DND-41 (cell line): ENCODE measurements at regions not wholly inside any gene's neighbourhood (a gene's known extent, or its start where the extent isn't known, plus 50 kb on each side); places are given as distances from the start of the nearest gene placed in this dataset.

ENCODE experiments used
- ATAC-seq: fragments of 200-7000 bp; cut with Tn5 transposase; 3 replicates; pipeline ENCODE4 v1.9.1; 2021; ENCODE audit warnings: low read depth; ENCODE audit not compliant: insufficient read depth
- DNase-seq: peaks from one replicate; pipeline ENCODE4 v3.0.0-alpha.2; 2020
- H2AFZ ChIP-seq: 2 replicates; pipeline ENCODE4 v1.6.0; 2012; ENCODE audit warnings: low read depth, low read length
- H3K27ac ChIP-seq: 2 replicates; pipeline ENCODE4 v1.5.1; 2012; ENCODE audit warnings: low read length, inconsistent platforms
- H3K27me3 ChIP-seq: fragments of 200-600 bp; sonication (generic); 2 replicates; pipeline ENCODE4 v1.6.0; 2012; ENCODE audit warnings: low read length, mild to moderate bottlenecking, inconsistent platforms; ENCODE audit not compliant: insufficient read depth, poor library complexity
- H3K36me3 ChIP-seq: 2 replicates; pipeline ENCODE4 v1.5.1; 2012; ENCODE audit warnings: low read length, inconsistent platforms; ENCODE audit not compliant: insufficient read depth
- H3K4me1 ChIP-seq: 2 replicates; pipeline ENCODE4 v1.5.1; 2012; ENCODE audit warnings: mild to moderate bottlenecking, low read length; ENCODE audit not compliant: insufficient read depth
- H3K4me2 ChIP-seq: 2 replicates; pipeline ENCODE4 v1.6.0; 2012; ENCODE audit warnings: mild to moderate bottlenecking, moderate library complexity, low read length, inconsistent platforms; ENCODE audit not compliant: insufficient read depth
- H3K4me3 ChIP-seq, 2 experiments: fragments of 200-600 bp in 1 of 2; shearing (Covaris generic) in 1 of 2; 2 replicates each; pipeline ENCODE4 v1.5.1; 2012 to 2016; ENCODE audit warnings: inconsistent platforms in 2 of 2, low read length in 2 of 2, mild to moderate bottlenecking in 2 of 2, low read depth in 1 of 2, moderate library complexity in 1 of 2
- H3K79me2 ChIP-seq: 2 replicates; pipeline ENCODE4 v1.6.0; 2012; ENCODE audit warnings: low read length, inconsistent platforms; ENCODE audit not compliant: insufficient read depth
- H3K9ac ChIP-seq: 2 replicates; pipeline ENCODE4 v1.6.0; 2012; ENCODE audit warnings: low read depth, mild to moderate bottlenecking, inconsistent platforms, low read length, moderate library complexity
- H3K9me3 ChIP-seq: 2 replicates; pipeline ENCODE4 v1.5.1; 2012; ENCODE audit warnings: low read length, moderate library complexity, mild to moderate bottlenecking, inconsistent platforms; ENCODE audit not compliant: insufficient read depth, severe bottlenecking
- H4K20me1 ChIP-seq: 2 replicates; pipeline ENCODE4 v1.6.0; 2012; ENCODE audit warnings: low read length; ENCODE audit not compliant: insufficient read depth
- EZH2 ChIP-seq: IDR thresholded peaks from 3 replicates; pipeline ENCODE4 v1.6.1; 2012; ENCODE audit warnings: borderline replicate concordance, low read depth, mild to moderate bottlenecking, moderate library complexity, low read length, inconsistent platforms; ENCODE audit not compliant: severe bottlenecking
- TF ChIP-seq, protein P1 (sequence below): IDR thresholded peaks from 2 replicates; pipeline ENCODE4 v1.5.1; 2012; ENCODE audit warnings: borderline replicate concordance, low read length, moderate library complexity, mild to moderate bottlenecking; ENCODE audit not compliant: poor library complexity, severe bottlenecking; ENCODE audit errors: extremely low read depth

GRCh38 chr11:34809191-34810106, 106.7 kb downstream of the APIP start:
- H3K36me3 ChIP-seq, result no peaks in the 10 kb centered on the region
- TF ChIP-seq EZH2, result no peak
- TF ChIP-seq, protein P1, sequence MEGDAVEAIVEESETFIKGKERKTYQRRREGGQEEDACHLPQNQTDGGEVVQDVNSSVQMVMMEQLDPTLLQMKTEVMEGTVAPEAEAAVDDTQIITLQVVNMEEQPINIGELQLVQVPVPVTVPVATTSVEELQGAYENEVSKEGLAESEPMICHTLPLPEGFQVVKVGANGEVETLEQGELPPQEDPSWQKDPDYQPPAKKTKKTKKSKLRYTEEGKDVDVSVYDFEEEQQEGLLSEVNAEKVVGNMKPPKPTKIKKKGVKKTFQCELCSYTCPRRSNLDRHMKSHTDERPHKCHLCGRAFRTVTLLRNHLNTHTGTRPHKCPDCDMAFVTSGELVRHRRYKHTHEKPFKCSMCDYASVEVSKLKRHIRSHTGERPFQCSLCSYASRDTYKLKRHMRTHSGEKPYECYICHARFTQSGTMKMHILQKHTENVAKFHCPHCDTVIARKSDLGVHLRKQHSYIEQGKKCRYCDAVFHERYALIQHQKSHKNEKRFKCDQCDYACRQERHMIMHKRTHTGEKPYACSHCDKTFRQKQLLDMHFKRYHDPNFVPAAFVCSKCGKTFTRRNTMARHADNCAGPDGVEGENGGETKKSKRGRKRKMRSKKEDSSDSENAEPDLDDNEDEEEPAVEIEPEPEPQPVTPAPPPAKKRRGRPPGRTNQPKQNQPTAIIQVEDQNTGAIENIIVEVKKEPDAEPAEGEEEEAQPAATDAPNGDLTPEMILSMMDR, result no peak
- no peak overlapping the region for H2AFZ ChIP-seq
- no peaks in the 10 kb centered on the region for H4K20me1 ChIP-seq
- H3K4me1 ChIP-seq, result peaks cover 5% of the 10 kb centered on the region; the same call in 1 of the 2 replicates
- H3K79me2 ChIP-seq, result no peaks in the 10 kb centered on the region
- H3K4me2 ChIP-seq, result no peak overlapping the region
- ATAC-seq (no peak), DNase-seq (no peak)
- H3K4me3 ChIP-seq, result no peak overlapping the region
- no peak overlapping the region for H3K9ac ChIP-seq
- H3K27me3 ChIP-seq, result no peaks in the 10 kb centered on the region
- H3K27ac ChIP-seq, result no peak overlapping the region
- no peaks in the 10 kb centered on the region for H3K9me3 ChIP-seq

DNA sequence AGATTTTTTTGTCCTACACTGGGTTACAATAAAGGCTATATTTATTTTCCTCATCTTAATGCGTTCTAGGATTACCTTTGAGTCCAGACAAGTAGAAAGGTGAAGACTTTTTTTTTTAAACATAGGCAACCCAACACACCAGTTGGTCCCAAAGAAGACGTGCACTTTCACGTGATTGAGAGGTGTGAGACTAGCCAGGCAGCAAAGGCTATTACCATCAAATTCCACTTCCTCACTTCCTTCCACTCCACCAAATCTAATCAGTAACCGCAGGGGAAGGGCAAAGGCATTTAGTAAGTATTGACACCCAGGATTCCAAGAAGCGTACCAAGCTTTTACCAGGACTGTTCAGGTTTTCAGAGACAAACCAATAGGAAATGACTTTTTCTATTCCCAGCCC, 109.3 kb downstream of the APIP start:
- ATAC-seq, result no peak
- no peak overlapping the region for H3K27ac ChIP-seq
- DNase-seq, result no peak
- no peak overlapping the region for H3K4me3 ChIP-seq
- H3K9ac ChIP-seq, result no peak overlapping the region
- no peaks in the 10 kb centered on the region for H3K27me3 ChIP-seq
- no peak overlapping the region for H3K4me2 ChIP-seq
- peaks cover 5% of the 10 kb centered on the region; the same call in 1 of the 2 replicates for H3K4me1 ChIP-seq
- H3K36me3 ChIP-seq, result no peaks in the 10 kb centered on the region
- H3K9me3 ChIP-seq, result no peaks in the 10 kb centered on the region
- H3K79me2 ChIP-seq, result no peaks in the 10 kb centered on the region
- TF ChIP-seq, protein P1, result no peak
- TF ChIP-seq EZH2, result no peak
- no peak overlapping the region for H2AFZ ChIP-seq
- no peaks in the 10 kb centered on the region for H4K20me1 ChIP-seq

GRCh38 chr11:34805937-34806336, 110.2 kb downstream of the APIP start:
- peaks cover 5% of the 10 kb centered on the region; the same call in 1 of the 2 replicates for H3K4me1 ChIP-seq
- no peak overlapping the region for H3K9ac ChIP-seq
- H4K20me1 ChIP-seq, result no peaks in the 10 kb centered on the region
- H3K4me3 ChIP-seq, result no peak overlapping the region
- H3K4me2 ChIP-seq, result no peak overlapping the region
- H3K79me2 ChIP-seq, result no peaks in the 10 kb centered on the region
- no peaks in the 10 kb centered on the region for H3K36me3 ChIP-seq
- no peak overlapping the region for H2AFZ ChIP-seq
- DNase-seq (no peak), ATAC-seq (no peak)
- TF ChIP-seq EZH2, result no peak
- H3K9me3 ChIP-seq, result no peaks in the 10 kb centered on the region
- H3K27me3 ChIP-seq, result no peaks in the 10 kb centered on the region
- no peak overlapping the region for H3K27ac ChIP-seq

GRCh38 chr11:34799848-34800247, 116.3 kb downstream of the APIP start:
- H2AFZ ChIP-seq, result no peak overlapping the region
- ATAC-seq, result no peak

More at GRCh38 chr11:34799848-34800247, 116.3 kb downstream of the APIP start:
- Histone ChIP-seq H3K9me3 (no peaks in the 10 kb centered on the region), H3K4me2 (no peak overlapping the region), H3K9ac (no peak overlapping the region), H3K27ac (no peak overlapping the region), H3K36me3 (no peaks in the 10 kb centered on the region), H3K4me1 (no peaks in the 10 kb centered on the region), H4K20me1 (no peaks in the 10 kb centered on the region), H3K79me2 (no peaks in the 10 kb centered on the region), H3K4me3 (no peak overlapping the region), H3K27me3 (no peaks in the 10 kb centered on the region)
- no peak for DNase-seq
- no peak for TF ChIP-seq EZH2
- TF ChIP-seq, protein P1, result no peak
